Upper lobe of left lung (tissue), 4 donors: ENCODE measurements at regions not wholly inside any gene's neighbourhood (a gene's known extent, or its start where the extent isn't known, plus 50 kb on each side); places are given as distances from the start of the nearest gene placed in this dataset.

ENCODE experiments used
- EP300 ChIP-seq, 4 donors: sonication (generic); formaldehyde crosslinking; IDR thresholded peaks; one replicate each; pipeline ENCODE4 v1.5.1; 2017; ENCODE audit warnings: antibody characterized with exemption in 4 of 4, control low read depth in 2 of 4
- POLR2A ChIP-seq, 4 donors: fragments of 450-650 bp; IDR thresholded peaks; one replicate each; pipeline ENCODE4 v1.5.1; 2016 to 2017; ENCODE audit warnings: antibody characterized with exemption in 4 of 4, mild to moderate bottlenecking in 2 of 4
- POLR2AphosphoS5 ChIP-seq, 2 donors: sonication (generic); formaldehyde crosslinking; IDR thresholded peaks; one replicate each; pipeline ENCODE4 v1.5.1; 2017; ENCODE audit warnings: antibody characterized with exemption in 2 of 2
- TF ChIP-seq, protein P1 (sequence below), 6 experiments: fragments of 450-650 bp in 4 of 6; fragments of 200-600 bp in 2 of 6; sonication (generic) in 2 of 6; IDR thresholded peaks; one replicate each; pipeline ENCODE4 v1.5.1; 2016 to 2019; ENCODE audit warnings: antibody characterized with exemption in 6 of 6

DNA sequence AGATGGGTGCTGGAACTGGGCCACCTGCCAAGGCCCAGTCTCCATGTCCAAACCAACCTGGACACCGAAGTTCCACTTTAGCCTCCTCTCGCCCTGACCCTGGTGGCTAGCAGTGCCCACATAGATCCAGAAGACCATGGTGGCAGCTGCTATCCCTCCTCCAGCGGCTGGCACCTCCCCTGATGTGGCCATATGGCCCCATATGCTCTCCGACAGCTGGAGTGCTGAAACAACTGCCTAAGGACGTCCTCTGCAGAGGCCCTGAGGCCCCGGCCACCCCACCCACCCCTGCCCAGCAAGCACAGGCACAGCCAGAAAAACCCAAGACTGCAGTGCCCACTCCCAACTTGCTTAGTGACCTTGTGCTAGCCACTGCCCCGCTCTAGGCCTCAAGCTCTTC, 182.3 kb upstream of the LINGO1 start:
- TF ChIP-seq, protein P1, sequence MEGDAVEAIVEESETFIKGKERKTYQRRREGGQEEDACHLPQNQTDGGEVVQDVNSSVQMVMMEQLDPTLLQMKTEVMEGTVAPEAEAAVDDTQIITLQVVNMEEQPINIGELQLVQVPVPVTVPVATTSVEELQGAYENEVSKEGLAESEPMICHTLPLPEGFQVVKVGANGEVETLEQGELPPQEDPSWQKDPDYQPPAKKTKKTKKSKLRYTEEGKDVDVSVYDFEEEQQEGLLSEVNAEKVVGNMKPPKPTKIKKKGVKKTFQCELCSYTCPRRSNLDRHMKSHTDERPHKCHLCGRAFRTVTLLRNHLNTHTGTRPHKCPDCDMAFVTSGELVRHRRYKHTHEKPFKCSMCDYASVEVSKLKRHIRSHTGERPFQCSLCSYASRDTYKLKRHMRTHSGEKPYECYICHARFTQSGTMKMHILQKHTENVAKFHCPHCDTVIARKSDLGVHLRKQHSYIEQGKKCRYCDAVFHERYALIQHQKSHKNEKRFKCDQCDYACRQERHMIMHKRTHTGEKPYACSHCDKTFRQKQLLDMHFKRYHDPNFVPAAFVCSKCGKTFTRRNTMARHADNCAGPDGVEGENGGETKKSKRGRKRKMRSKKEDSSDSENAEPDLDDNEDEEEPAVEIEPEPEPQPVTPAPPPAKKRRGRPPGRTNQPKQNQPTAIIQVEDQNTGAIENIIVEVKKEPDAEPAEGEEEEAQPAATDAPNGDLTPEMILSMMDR (IDR thresholded peaks at IDR 0.05) = no peak
- TF ChIP-seq POLR2AphosphoS5 (IDR thresholded peaks at IDR 0.05) (no peak), POLR2A (IDR thresholded peaks at IDR 0.05) (no peak), EP300 (IDR thresholded peaks at IDR 0.05) (no peak)
